Keratinocyte (primary cell): ENCODE measurements at regions not wholly inside any gene's neighbourhood (a gene's known extent, or its start where the extent isn't known, plus 50 kb on each side); places are given as distances from the start of the nearest gene placed in this dataset.

Experiments
- DNase-seq: peaks from one replicate; pipeline ENCODE4 v3.0.0-alpha.2; 2011; ENCODE audit warnings: low read depth, missing footprints, low spot score
- FAIRE-seq: peaks from 2 replicates; lab custom pipeline; 2011; peaks lifted over from hg19 to GRCh38; lab: Jason Lieb, UNC
- H2AFZ ChIP-seq: 2 replicates; pipeline ENCODE4 v1.6.0; 2012; ENCODE audit warnings: low read length, control low read depth, inconsistent platforms; ENCODE audit not compliant: control insufficient read depth
- H3K27ac ChIP-seq: 2 replicates; pipeline ENCODE4 v1.5.1; 2011; ENCODE audit warnings: low read length; ENCODE audit not compliant: control insufficient read depth, insufficient read depth
- H3K27me3 ChIP-seq: 3 replicates; pipeline ENCODE4 v1.6.0; 2011; ENCODE audit warnings: low read length; ENCODE audit not compliant: control insufficient read depth, insufficient read depth; ENCODE audit errors: extremely low read depth
- H3K36me3 ChIP-seq, 2 experiments: 2 replicates in 1 of 2; 3 replicates in 1 of 2; pipeline ENCODE4 v1.5.1; 2011; ENCODE audit warnings: low read length in 2 of 2, mild to moderate bottlenecking in 1 of 2; ENCODE audit not compliant: control insufficient read depth in 2 of 2, insufficient read depth in 2 of 2; ENCODE audit errors: extremely low read depth in 1 of 2
- H3K4me1 ChIP-seq: 3 replicates; pipeline ENCODE4 v1.5.1; 2011; ENCODE audit warnings: low read length; ENCODE audit not compliant: control insufficient read depth, insufficient read depth; ENCODE audit errors: extremely low read depth
- H3K4me2 ChIP-seq: 3 replicates; pipeline ENCODE4 v1.6.0; 2011; ENCODE audit warnings: low read depth, low read length; ENCODE audit not compliant: control insufficient read depth, insufficient read depth; ENCODE audit errors: extremely low read depth
- H3K4me3 ChIP-seq, 3 experiments: fragments of 200-600 bp in 1 of 3; sonication (generic) in 1 of 3; 2 replicates in 2 of 3; 3 replicates in 1 of 3; pipeline ENCODE4 v1.5.1; 2011 to 2016; ENCODE audit warnings: low read length in 3 of 3, mild to moderate bottlenecking in 3 of 3, control low read depth in 2 of 3, inconsistent platforms in 1 of 3, low read depth in 1 of 3, mixed read lengths in 1 of 3, mixed run types in 1 of 3, moderate library complexity in 1 of 3; ENCODE audit not compliant: control insufficient read depth in 2 of 3, insufficient read depth in 2 of 3; ENCODE audit errors: extremely low read depth in 1 of 3
- H3K79me2 ChIP-seq: 2 replicates; pipeline ENCODE4 v1.6.0; 2012; ENCODE audit warnings: low read length; ENCODE audit not compliant: control insufficient read depth, insufficient read depth
- H3K9ac ChIP-seq: 3 replicates; pipeline ENCODE4 v1.6.0; 2011; ENCODE audit warnings: low read length; ENCODE audit not compliant: control insufficient read depth, insufficient read depth; ENCODE audit errors: extremely low read depth
- H3K9me1 ChIP-seq: 3 replicates; pipeline ENCODE4 v1.6.0; 2011; ENCODE audit warnings: low read length; ENCODE audit not compliant: control insufficient read depth, insufficient read depth; ENCODE audit errors: extremely low read depth
- H3K9me3 ChIP-seq: 2 replicates; pipeline ENCODE4 v1.5.1; 2012; ENCODE audit warnings: low read depth, low read length; ENCODE audit not compliant: control insufficient read depth
- H4K20me1 ChIP-seq: 3 replicates; pipeline ENCODE4 v1.6.0; 2011; ENCODE audit warnings: low read length; ENCODE audit not compliant: control insufficient read depth, insufficient read depth; ENCODE audit errors: extremely low read depth
- CTCF ChIP-seq, 3 experiments: IDR thresholded peaks in 1 of 3; conservative IDR thresholded peaks in 1 of 3; optimal IDR thresholded peaks in 1 of 3; 2 replicates in 2 of 3; 3 replicates in 1 of 3; pipeline versions ENCODE3 to v1.5.1; 2011; ENCODE audit warnings: low read length in 3 of 3, mild to moderate bottlenecking in 3 of 3, moderate library complexity in 2 of 3, control low read depth in 1 of 3, inconsistent platforms in 1 of 3; ENCODE audit not compliant: insufficient read depth in 2 of 3; ENCODE audit errors: extremely low read depth in 1 of 3
- EZH2 ChIP-seq: IDR thresholded peaks from one replicate; pipeline ENCODE4 v1.6.1; 2012; ENCODE audit warnings: inconsistent platforms, mild to moderate bottlenecking, low read length, moderate library complexity
- dilution Hi-C: fragments of 300-500 bp; cut with MboI; formaldehyde crosslinking; loops from one replicate; pipeline ENCODE4 v1.7.0; 2020; ENCODE audit warnings: low sequenced_read_pairs; ENCODE audit not compliant: extremely low pct_ligation_motif_present

DNA sequence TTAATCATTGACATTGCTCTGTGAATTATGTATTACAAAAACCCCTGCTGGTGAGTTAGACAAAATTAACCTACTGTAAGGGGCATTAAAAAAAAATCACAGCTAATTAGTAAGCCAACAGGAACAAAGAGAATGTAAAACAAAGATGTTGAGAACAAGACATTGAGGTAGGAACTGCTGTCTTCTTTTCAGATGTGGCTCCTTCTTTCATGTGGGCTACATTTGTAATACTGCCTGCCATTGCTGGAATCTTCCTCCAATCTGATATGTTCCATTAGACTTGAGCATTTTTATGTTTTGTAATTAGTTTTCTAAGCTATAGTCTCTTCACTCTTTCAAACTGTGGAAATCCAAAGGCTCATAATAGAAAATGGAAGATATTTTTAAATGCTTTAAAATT lies 353.0 kb downstream of the ADGRL2 start:
- no peak overlapping the region for H2AFZ ChIP-seq
- dilution Hi-C loops, result no loop called here
- no peak for FAIRE-seq
- DNase-seq, result no peak
- no peaks in the 10 kb centered on the region for H3K9me3 ChIP-seq
- H3K4me3 ChIP-seq, result no peak overlapping the region
- no peak overlapping the region for H3K27ac ChIP-seq
- no peak overlapping the region for H3K4me2 ChIP-seq
- no peaks in the 10 kb centered on the region for H3K27me3 ChIP-seq
- H4K20me1 ChIP-seq, result no peaks in the 10 kb centered on the region
- TF ChIP-seq EZH2 (no peak), CTCF (optimal IDR thresholded peaks at IDR 0.05 in 1 of 3, IDR thresholded peaks at IDR 0.05 in 1 of 3, conservative IDR thresholded peaks at IDR 0.05 in 1 of 3; ENCODE audit: extremely low read depth in 1 of 3, insufficient read depth in 2 of 3, low read length in 3 of 3) (no peak)
- H3K9ac ChIP-seq, result no peak overlapping the region
- H3K79me2 ChIP-seq, result no peaks in the 10 kb centered on the region
- no peaks in the 10 kb centered on the region for H3K4me1 ChIP-seq
- H3K9me1 ChIP-seq, result no peaks in the 10 kb centered on the region
- no peaks in the 10 kb centered on the region for H3K36me3 ChIP-seq

GRCh38 chr1:82153272-82153629 lies 352.5 kb downstream of the ADGRL2 start:
- TF ChIP-seq EZH2 (no peak), CTCF (optimal IDR thresholded peaks at IDR 0.05 in 1 of 3, IDR thresholded peaks at IDR 0.05 in 1 of 3, conservative IDR thresholded peaks at IDR 0.05 in 1 of 3; ENCODE audit: extremely low read depth in 1 of 3, insufficient read depth in 2 of 3, low read length in 3 of 3) (no peak)
- Histone ChIP-seq H3K9ac (no peak overlapping the region), H4K20me1 (no peaks in the 10 kb centered on the region), H3K27me3 (no peaks in the 10 kb centered on the region), H3K4me2 (no peak overlapping the region), H3K4me1 (no peaks in the 10 kb centered on the region), H3K4me3 (no peak overlapping the region), H3K36me3 (no peaks in the 10 kb centered on the region), H2AFZ (no peak overlapping the region), H3K79me2 (no peaks in the 10 kb centered on the region), H3K9me1 (no peaks in the 10 kb centered on the region), H3K27ac (no peak overlapping the region), H3K9me3 (no peaks in the 10 kb centered on the region)
- no peak for FAIRE-seq
- dilution Hi-C loops, result no loop called here
- no peak for DNase-seq
